Glutamatergic neuron (in vitro differentiated cells): ENCODE measurements at regions not wholly inside any gene's neighbourhood (a gene's known extent, or its start where the extent isn't known, plus 50 kb on each side); places are given as distances from the start of the nearest gene placed in this dataset. TPM values are rescaled to one million over a fixed set of nuclear protein-coding genes. Genes with fewer than 3 reads are reported as not detected.

Experiments
- DNase-seq: peaks from one replicate; pipeline ENCODE4 v3.0.0; 2022
- H3K27ac Mint-ChIP-seq: one replicate; pipeline ENCODE4 v1.8.0; 2020; ENCODE audit warnings: mild to moderate bottlenecking, mixed read lengths, inconsistent platforms; ENCODE audit not compliant: unreplicated experiment
- H3K27me3 Mint-ChIP-seq: one replicate; pipeline ENCODE4 v1.8.0; 2020; ENCODE audit warnings: mild to moderate bottlenecking, moderate library complexity, mixed read lengths, inconsistent platforms; ENCODE audit not compliant: unreplicated experiment
- H3K36me3 Mint-ChIP-seq: one replicate; pipeline ENCODE4 v1.8.0; 2020; ENCODE audit warnings: mild to moderate bottlenecking, mixed read lengths, inconsistent platforms; ENCODE audit not compliant: unreplicated experiment
- H3K4me1 Mint-ChIP-seq: one replicate; pipeline ENCODE4 v1.8.0; 2020; ENCODE audit warnings: mild to moderate bottlenecking, low read depth, mixed read lengths, inconsistent platforms; ENCODE audit not compliant: unreplicated experiment
- H3K4me3 Mint-ChIP-seq: one replicate; pipeline ENCODE4 v1.8.0; 2020; ENCODE audit warnings: mild to moderate bottlenecking, mixed read lengths, inconsistent platforms; ENCODE audit not compliant: unreplicated experiment
- H3K9me3 Mint-ChIP-seq: one replicate; pipeline ENCODE4 v1.8.0; 2020; ENCODE audit warnings: mild to moderate bottlenecking, moderate library complexity, mixed read lengths, inconsistent platforms; ENCODE audit not compliant: unreplicated experiment
- microRNA-seq: library from miRNA; unstranded; fragments of <30 nt; microRNA quantifications from one replicate; pipeline ENCODE4, GENCODE V29; 2020; ENCODE audit not compliant: unreplicated experiment
- TF ChIP-seq, protein P1 (sequence below): fragments of 200-600 bp; sonication (generic); IDR thresholded peaks from one replicate; pipeline ENCODE4 v1.5.0; 2021; ENCODE audit not compliant: partially characterized antibody, unreplicated experiment

- no peak overlapping the region for H3K4me3 Mint-ChIP-seq
- TF ChIP-seq, protein P1, sequence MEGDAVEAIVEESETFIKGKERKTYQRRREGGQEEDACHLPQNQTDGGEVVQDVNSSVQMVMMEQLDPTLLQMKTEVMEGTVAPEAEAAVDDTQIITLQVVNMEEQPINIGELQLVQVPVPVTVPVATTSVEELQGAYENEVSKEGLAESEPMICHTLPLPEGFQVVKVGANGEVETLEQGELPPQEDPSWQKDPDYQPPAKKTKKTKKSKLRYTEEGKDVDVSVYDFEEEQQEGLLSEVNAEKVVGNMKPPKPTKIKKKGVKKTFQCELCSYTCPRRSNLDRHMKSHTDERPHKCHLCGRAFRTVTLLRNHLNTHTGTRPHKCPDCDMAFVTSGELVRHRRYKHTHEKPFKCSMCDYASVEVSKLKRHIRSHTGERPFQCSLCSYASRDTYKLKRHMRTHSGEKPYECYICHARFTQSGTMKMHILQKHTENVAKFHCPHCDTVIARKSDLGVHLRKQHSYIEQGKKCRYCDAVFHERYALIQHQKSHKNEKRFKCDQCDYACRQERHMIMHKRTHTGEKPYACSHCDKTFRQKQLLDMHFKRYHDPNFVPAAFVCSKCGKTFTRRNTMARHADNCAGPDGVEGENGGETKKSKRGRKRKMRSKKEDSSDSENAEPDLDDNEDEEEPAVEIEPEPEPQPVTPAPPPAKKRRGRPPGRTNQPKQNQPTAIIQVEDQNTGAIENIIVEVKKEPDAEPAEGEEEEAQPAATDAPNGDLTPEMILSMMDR, result no peak
- no peaks in the 10 kb centered on the region for H3K36me3 Mint-ChIP-seq
- no peak for DNase-seq
- no peaks in the 10 kb centered on the region for H3K9me3 Mint-ChIP-seq
- H3K27ac Mint-ChIP-seq, result no peak overlapping the region
- H3K4me1 Mint-ChIP-seq, result no peaks in the 10 kb centered on the region
- no peaks in the 10 kb centered on the region for H3K27me3 Mint-ChIP-seq
Measured at GRCh38 chr3:163139600-163139999, 1643.0 kb downstream of the OTOL1 start.

- H3K4me1 Mint-ChIP-seq, result no peaks in the 10 kb centered on the region
- no peaks in the 10 kb centered on the region for H3K36me3 Mint-ChIP-seq
- TF ChIP-seq, protein P1, result no peak
- no peaks in the 10 kb centered on the region for H3K27me3 Mint-ChIP-seq
- DNase-seq, result no peak
- no peaks in the 10 kb centered on the region for H3K9me3 Mint-ChIP-seq
- no peak overlapping the region for H3K4me3 Mint-ChIP-seq
- H3K27ac Mint-ChIP-seq, result no peak overlapping the region
Measured at GRCh38 chr3:163138258-163138657, 1641.7 kb downstream of the OTOL1 start.

DNA sequence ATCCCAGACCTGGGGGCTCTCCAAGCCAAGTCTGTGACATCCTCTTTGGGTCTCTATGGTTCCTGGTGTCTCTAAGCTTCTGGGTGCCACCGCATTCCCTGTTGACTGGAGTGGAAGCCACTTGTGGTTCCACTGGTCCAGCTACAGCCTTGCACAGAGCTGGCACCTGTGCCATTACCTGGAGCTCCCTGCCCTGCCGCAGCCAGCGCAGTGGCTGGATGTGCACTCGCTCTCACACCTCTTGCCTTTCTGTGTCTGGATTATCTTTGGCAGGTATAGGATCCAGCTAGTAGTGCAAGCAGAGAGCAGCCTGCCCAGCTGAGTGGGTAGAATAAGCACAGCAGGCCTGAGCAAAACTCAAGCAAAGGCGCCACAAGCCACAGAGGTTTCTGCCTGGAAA lies 1635.5 kb downstream of the OTOL1 start:
- Mint-ChIP-seq H3K4me1 (no peaks in the 10 kb centered on the region), H3K27ac (no peak overlapping the region), H3K4me3 (no peak overlapping the region), H3K27me3 (no peaks in the 10 kb centered on the region), H3K9me3 (peaks cover 1% of the 10 kb centered on the region), H3K36me3 (no peaks in the 10 kb centered on the region)
- no peak for DNase-seq
- TF ChIP-seq, protein P1, result no peak

GRCh38 chr3:163129287-163129686 lies 1632.7 kb downstream of the OTOL1 start:
- Mint-ChIP-seq H3K27ac (no peak overlapping the region), H3K9me3 (peaks cover 6% of the 10 kb centered on the region), H3K27me3 (no peaks in the 10 kb centered on the region), H3K36me3 (peaks cover 12% of the 10 kb centered on the region), H3K4me3 (no peak overlapping the region), H3K4me1 (no peaks in the 10 kb centered on the region)
- TF ChIP-seq, protein P1, result no peak
- no peak for DNase-seq

GRCh38 chr3:163126115-163126514 lies 1629.5 kb downstream of the OTOL1 start:
- Mint-ChIP-seq H3K9me3 (peaks cover 6% of the 10 kb centered on the region), H3K27me3 (no peaks in the 10 kb centered on the region), H3K4me3 (no peak overlapping the region), H3K36me3 (peaks cover 12% of the 10 kb centered on the region), H3K27ac (no peak overlapping the region), H3K4me1 (no peaks in the 10 kb centered on the region)
- no peak for DNase-seq
- TF ChIP-seq, protein P1, result no peak

Small RNAs in the stretch of these regions (microRNA-seq; reads per million reads assigned to microRNA genes)
- gene MIR1263, result not detected
